ENCODE measurements at regions not wholly inside any gene's neighbourhood (a gene's known extent, or its start where the extent isn't known, plus 50 kb on each side); places are given as distances from the start of the nearest gene placed in this dataset.

GRCh38 chr12:102601621-102602020 is 121.3 kb upstream of the IGF1 start:
- Histone ChIP-seq H3K9me3 (ENCODE audit: control insufficient read depth, low read depth, low read length) (no peaks in the 10 kb centered on the region), H3K4me1 (ENCODE audit: control insufficient read depth, insufficient read depth, low read length) (no peaks in the 10 kb centered on the region), H3K27ac (ENCODE audit: low read length) (no peak overlapping the region), H3K27me3 (ENCODE audit: control insufficient read depth, insufficient read depth, low read length) (no peaks in the 10 kb centered on the region), H3K36me3 (ENCODE audit: control insufficient read depth, insufficient read depth, low read length) (no peaks in the 10 kb centered on the region), H3K4me3 (ENCODE audit: low read length) (no peak overlapping the region)
- DNase-seq = no peak
- no CpG with 5 or more reads among the region's 5 CpGs for WGBS (ENCODE audit: insufficient coverage, low lambda C conversion rate)

- Histone ChIP-seq H3K9me3 (ENCODE audit: control insufficient read depth, low read depth, low read length) (no peaks in the 10 kb centered on the region), H3K27me3 (ENCODE audit: control insufficient read depth, insufficient read depth, low read length) (no peaks in the 10 kb centered on the region), H3K4me1 (ENCODE audit: control insufficient read depth, insufficient read depth, low read length) (no peaks in the 10 kb centered on the region), H3K4me3 (ENCODE audit: low read length) (no peak overlapping the region), H3K36me3 (ENCODE audit: control insufficient read depth, insufficient read depth, low read length) (no peaks in the 10 kb centered on the region), H3K27ac (ENCODE audit: low read length) (no peak overlapping the region)
- no peak for DNase-seq
- WGBS (ENCODE audit: insufficient coverage, low lambda C conversion rate) = no CpG with 5 or more reads among the region's 2 CpGs
Measured at GRCh38 chr12:102596687-102597086, 116.3 kb upstream of the IGF1 start.

GRCh38 chr12:102596031-102596430 is 115.7 kb upstream of the IGF1 start:
- no peak for DNase-seq
- WGBS (ENCODE audit: insufficient coverage, low lambda C conversion rate) = no CpG with 5 or more reads among the region's 8 CpGs
- no peaks in the 10 kb centered on the region for H3K9me3 ChIP-seq (ENCODE audit: control insufficient read depth, low read depth, low read length)
- H3K27ac ChIP-seq (ENCODE audit: low read length) = no peak overlapping the region
- no peaks in the 10 kb centered on the region for H3K27me3 ChIP-seq (ENCODE audit: control insufficient read depth, insufficient read depth, low read length)
- no peaks in the 10 kb centered on the region for H3K36me3 ChIP-seq (ENCODE audit: control insufficient read depth, insufficient read depth, low read length)
- H3K4me1 ChIP-seq (ENCODE audit: control insufficient read depth, insufficient read depth, low read length) = no peaks in the 10 kb centered on the region
- H3K4me3 ChIP-seq (ENCODE audit: low read length) = no peak overlapping the region

- H3K4me3 ChIP-seq (ENCODE audit: low read length) = no peak overlapping the region
- H3K4me1 ChIP-seq (ENCODE audit: control insufficient read depth, insufficient read depth, low read length) = no peaks in the 10 kb centered on the region
- H3K27me3 ChIP-seq (ENCODE audit: control insufficient read depth, insufficient read depth, low read length) = no peaks in the 10 kb centered on the region
- no peak for DNase-seq
- H3K27ac ChIP-seq (ENCODE audit: low read length) = no peak overlapping the region
- H3K36me3 ChIP-seq (ENCODE audit: control insufficient read depth, insufficient read depth, low read length) = no peaks in the 10 kb centered on the region
- H3K9me3 ChIP-seq (ENCODE audit: control insufficient read depth, low read depth, low read length) = no peaks in the 10 kb centered on the region
- WGBS (ENCODE audit: insufficient coverage, low lambda C conversion rate) = no CpG with 5 or more reads among the region's 10 CpGs
Measured at GRCh38 chr12:102595315-102595714, 115.0 kb upstream of the IGF1 start.

GRCh38 chr12:102593134-102593533 is 112.8 kb upstream of the IGF1 start:
- Histone ChIP-seq H3K36me3 (ENCODE audit: control insufficient read depth, insufficient read depth, low read length) (no peaks in the 10 kb centered on the region), H3K4me3 (ENCODE audit: low read length) (no peak overlapping the region), H3K4me1 (ENCODE audit: control insufficient read depth, insufficient read depth, low read length) (no peaks in the 10 kb centered on the region), H3K27ac (ENCODE audit: low read length) (no peak overlapping the region), H3K27me3 (ENCODE audit: control insufficient read depth, insufficient read depth, low read length) (no peaks in the 10 kb centered on the region), H3K9me3 (ENCODE audit: control insufficient read depth, low read depth, low read length) (no peaks in the 10 kb centered on the region)
- DNase-seq = no peak
- WGBS (ENCODE audit: insufficient coverage, low lambda C conversion rate) = no CpG with 5 or more reads among the region's 4 CpGs

- Histone ChIP-seq H3K36me3 (ENCODE audit: control insufficient read depth, insufficient read depth, low read length) (no peaks in the 10 kb centered on the region), H3K27ac (ENCODE audit: low read length) (no peak overlapping the region), H3K4me3 (ENCODE audit: low read length) (no peak overlapping the region), H3K9me3 (ENCODE audit: control insufficient read depth, low read depth, low read length) (no peaks in the 10 kb centered on the region), H3K4me1 (ENCODE audit: control insufficient read depth, insufficient read depth, low read length) (no peaks in the 10 kb centered on the region), H3K27me3 (ENCODE audit: control insufficient read depth, insufficient read depth, low read length) (no peaks in the 10 kb centered on the region)
- 100% methylated on average over 1 of the region's 3 CpGs for WGBS (ENCODE audit: insufficient coverage, low lambda C conversion rate)
- no peak for DNase-seq
Measured at GRCh38 chr12:102592134-102592533, 111.8 kb upstream of the IGF1 start.

- Histone ChIP-seq H3K27me3 (ENCODE audit: control insufficient read depth, insufficient read depth, low read length) (no peaks in the 10 kb centered on the region), H3K36me3 (ENCODE audit: control insufficient read depth, insufficient read depth, low read length) (no peaks in the 10 kb centered on the region), H3K4me1 (ENCODE audit: control insufficient read depth, insufficient read depth, low read length) (no peaks in the 10 kb centered on the region), H3K9me3 (ENCODE audit: control insufficient read depth, low read depth, low read length) (no peaks in the 10 kb centered on the region), H3K4me3 (ENCODE audit: low read length) (no peak overlapping the region), H3K27ac (ENCODE audit: low read length) (no peak overlapping the region)
- no CpG with 5 or more reads among the region's 1 CpG for WGBS (ENCODE audit: insufficient coverage, low lambda C conversion rate)
- no peak for DNase-seq
Measured at GRCh38 chr12:102573237-102573636, 92.9 kb upstream of the IGF1 start.

GRCh38 chr12:102571889-102572288 is 91.5 kb upstream of the IGF1 start:
- Histone ChIP-seq H3K27ac (ENCODE audit: low read length) (no peak overlapping the region), H3K27me3 (ENCODE audit: control insufficient read depth, insufficient read depth, low read length) (no peaks in the 10 kb centered on the region), H3K36me3 (ENCODE audit: control insufficient read depth, insufficient read depth, low read length) (no peaks in the 10 kb centered on the region), H3K4me1 (ENCODE audit: control insufficient read depth, insufficient read depth, low read length) (no peaks in the 10 kb centered on the region), H3K4me3 (ENCODE audit: low read length) (no peak overlapping the region), H3K9me3 (ENCODE audit: control insufficient read depth, low read depth, low read length) (no peaks in the 10 kb centered on the region)
- no peak for DNase-seq
- WGBS (ENCODE audit: insufficient coverage, low lambda C conversion rate) = no CpG with 5 or more reads among the region's 3 CpGs

GRCh38 chr12:102570256-102570655 is 89.9 kb upstream of the IGF1 start:
- Histone ChIP-seq H3K27me3 (ENCODE audit: control insufficient read depth, insufficient read depth, low read length) (no peaks in the 10 kb centered on the region), H3K9me3 (ENCODE audit: control insufficient read depth, low read depth, low read length) (no peaks in the 10 kb centered on the region), H3K27ac (ENCODE audit: low read length) (no peak overlapping the region), H3K4me3 (ENCODE audit: low read length) (no peak overlapping the region), H3K4me1 (ENCODE audit: control insufficient read depth, insufficient read depth, low read length) (no peaks in the 10 kb centered on the region), H3K36me3 (ENCODE audit: control insufficient read depth, insufficient read depth, low read length) (no peaks in the 10 kb centered on the region)
- 100% methylated on average over 1 of the region's 2 CpGs for WGBS (ENCODE audit: insufficient coverage, low lambda C conversion rate)
- DNase-seq = no peak

- no peaks in the 10 kb centered on the region for H3K9me3 ChIP-seq (ENCODE audit: control insufficient read depth, low read depth, low read length)
- H3K36me3 ChIP-seq (ENCODE audit: control insufficient read depth, insufficient read depth, low read length) = no peaks in the 10 kb centered on the region
- DNase-seq = no peak
- H3K4me3 ChIP-seq (ENCODE audit: low read length) = no peak overlapping the region
- no CpG with 5 or more reads among the region's 1 CpG for WGBS (ENCODE audit: insufficient coverage, low lambda C conversion rate)
- no peak overlapping the region for H3K27ac ChIP-seq (ENCODE audit: low read length)
- no peaks in the 10 kb centered on the region for H3K4me1 ChIP-seq (ENCODE audit: control insufficient read depth, insufficient read depth, low read length)
- H3K27me3 ChIP-seq (ENCODE audit: control insufficient read depth, insufficient read depth, low read length) = no peaks in the 10 kb centered on the region
Measured at GRCh38 chr12:102569803-102570202, 89.4 kb upstream of the IGF1 start.

GRCh38 chr12:102568276-102568675 is 87.9 kb upstream of the IGF1 start:
- WGBS (ENCODE audit: insufficient coverage, low lambda C conversion rate) = no CpG with 5 or more reads among the region's 4 CpGs

More at GRCh38 chr12:102568276-102568675, 87.9 kb upstream of the IGF1 start:
- no peak overlapping the region for H3K27ac ChIP-seq (ENCODE audit: low read length)
- H3K4me3 ChIP-seq (ENCODE audit: low read length) = no peak overlapping the region
- no peaks in the 10 kb centered on the region for H3K9me3 ChIP-seq (ENCODE audit: control insufficient read depth, low read depth, low read length)
- no peaks in the 10 kb centered on the region for H3K36me3 ChIP-seq (ENCODE audit: control insufficient read depth, insufficient read depth, low read length)
- H3K27me3 ChIP-seq (ENCODE audit: control insufficient read depth, insufficient read depth, low read length) = no peaks in the 10 kb centered on the region
- no peak for DNase-seq
- no peaks in the 10 kb centered on the region for H3K4me1 ChIP-seq (ENCODE audit: control insufficient read depth, insufficient read depth, low read length)

Data from large intestine (tissue), 3 donors.